ENCODE measurements at regions not wholly inside any gene's neighbourhood (a gene's known extent, or its start where the extent isn't known, plus 50 kb on each side); places are given as distances from the start of the nearest gene placed in this dataset.

DNA sequence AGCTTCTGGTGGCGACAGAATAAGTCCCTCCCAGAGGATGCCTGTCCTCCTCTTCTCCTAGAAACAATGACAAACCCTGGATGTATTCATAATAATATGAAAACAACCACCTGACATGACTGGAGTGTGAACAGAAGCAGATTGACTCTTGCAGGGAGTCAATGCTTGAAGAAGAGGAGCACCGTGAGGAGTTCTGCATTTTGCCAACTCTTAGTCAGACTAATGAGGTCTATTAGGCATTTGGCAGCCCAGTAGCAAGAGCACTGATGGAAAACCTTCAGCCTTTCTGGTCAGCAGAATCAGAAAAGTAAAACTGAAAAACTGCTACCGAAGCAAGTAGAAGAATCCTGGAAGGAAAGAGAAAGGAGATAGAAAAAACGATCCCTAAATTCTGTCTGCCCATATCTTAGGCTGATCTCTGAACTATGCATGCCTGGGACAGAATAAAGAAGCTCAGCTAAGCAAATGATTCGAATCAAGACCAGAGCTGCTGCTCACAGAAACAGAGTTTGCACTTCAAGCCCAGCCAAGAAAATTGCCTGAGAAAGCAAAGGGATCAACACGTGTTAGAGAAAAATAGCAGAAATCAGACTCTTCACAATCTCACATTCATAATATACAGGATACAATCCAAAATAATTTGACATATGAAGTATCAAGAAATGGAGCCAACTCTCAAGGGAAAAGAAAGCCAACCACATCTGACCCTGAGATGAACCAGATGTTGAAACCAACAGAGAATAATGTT is 69.5 kb upstream of the OSMR start:
- intact Hi-C loops (cut with DNase I; ENCODE audit: low total_unique reads), result no loop called here
- Histone ChIP-seq H3K4me1 (peaks cover 0 to 13% (median 1%) of the 10 kb centered on the region in 6 donors), H3K36me3 (no peaks in the 10 kb centered on the region), H3K27ac (peak overlapping the region in 2 of 8 donors; percentile 19 to 25), H3K27me3 (replicated peaks in 1 of 7) (no peaks in the 10 kb centered on the region), H3K4me3 (no peak overlapping the region), H3K9me3 (peaks cover 0 to 4% (median 0%) of the 10 kb centered on the region in 8 donors)
- no peak for DNase-seq
- TF ChIP-seq POLR2A (IDR thresholded peaks at IDR 0.05) (no peak), POLR2AphosphoS5 (IDR thresholded peaks at IDR 0.05) (no peak)
- TF ChIP-seq, protein P1, sequence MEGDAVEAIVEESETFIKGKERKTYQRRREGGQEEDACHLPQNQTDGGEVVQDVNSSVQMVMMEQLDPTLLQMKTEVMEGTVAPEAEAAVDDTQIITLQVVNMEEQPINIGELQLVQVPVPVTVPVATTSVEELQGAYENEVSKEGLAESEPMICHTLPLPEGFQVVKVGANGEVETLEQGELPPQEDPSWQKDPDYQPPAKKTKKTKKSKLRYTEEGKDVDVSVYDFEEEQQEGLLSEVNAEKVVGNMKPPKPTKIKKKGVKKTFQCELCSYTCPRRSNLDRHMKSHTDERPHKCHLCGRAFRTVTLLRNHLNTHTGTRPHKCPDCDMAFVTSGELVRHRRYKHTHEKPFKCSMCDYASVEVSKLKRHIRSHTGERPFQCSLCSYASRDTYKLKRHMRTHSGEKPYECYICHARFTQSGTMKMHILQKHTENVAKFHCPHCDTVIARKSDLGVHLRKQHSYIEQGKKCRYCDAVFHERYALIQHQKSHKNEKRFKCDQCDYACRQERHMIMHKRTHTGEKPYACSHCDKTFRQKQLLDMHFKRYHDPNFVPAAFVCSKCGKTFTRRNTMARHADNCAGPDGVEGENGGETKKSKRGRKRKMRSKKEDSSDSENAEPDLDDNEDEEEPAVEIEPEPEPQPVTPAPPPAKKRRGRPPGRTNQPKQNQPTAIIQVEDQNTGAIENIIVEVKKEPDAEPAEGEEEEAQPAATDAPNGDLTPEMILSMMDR (IDR thresholded peaks at IDR 0.05 in 8 of 11, conservative IDR thresholded peaks at IDR 0.05 in 3 of 11), result no peak
- WGBS, 5 donors, result 64 to 69% (median 69%) methylated on average over 6 of the region's 6 CpGs

DNA sequence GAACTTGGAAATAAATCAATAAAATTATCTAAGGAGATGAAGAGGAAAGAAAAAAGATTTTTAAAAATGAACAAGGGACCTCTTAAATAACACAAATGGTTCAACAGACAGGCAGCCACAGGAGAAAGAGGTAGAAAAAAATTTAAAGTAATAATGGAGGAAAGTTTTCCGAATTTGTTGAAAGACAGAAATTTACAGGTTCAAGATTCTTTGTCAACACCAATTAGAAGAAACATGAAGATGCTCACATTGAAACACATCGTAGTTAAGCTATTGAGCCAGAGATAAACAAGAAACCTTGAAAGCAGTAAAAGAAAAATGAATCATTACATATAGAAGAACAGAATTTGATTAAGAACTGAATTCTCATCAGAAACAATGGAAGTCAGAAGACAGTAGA is 68.7 kb upstream of the OSMR start:
- intact Hi-C loops (cut with DNase I; ENCODE audit: low total_unique reads), result no loop called here
- Histone ChIP-seq H3K27ac (no peak overlapping the region), H3K36me3 (no peaks in the 10 kb centered on the region), H3K4me1 (peaks cover 0 to 21% (median 5%) of the 10 kb centered on the region in 6 donors), H3K4me3 (no peak overlapping the region), H3K9me3 (peaks cover 0 to 4% (median 0%) of the 10 kb centered on the region in 8 donors), H3K27me3 (replicated peaks in 1 of 7) (no peaks in the 10 kb centered on the region)
- TF ChIP-seq POLR2A (IDR thresholded peaks at IDR 0.05) (no peak), POLR2AphosphoS5 (IDR thresholded peaks at IDR 0.05) (no peak)
- TF ChIP-seq, protein P1 (IDR thresholded peaks at IDR 0.05 in 8 of 11, conservative IDR thresholded peaks at IDR 0.05 in 3 of 11), result no peak
- DNase-seq, result no peak
- WGBS, 5 donors, result 42 to 90% (median 64%) methylated on average over 2 of the region's 2 CpGs

DNA sequence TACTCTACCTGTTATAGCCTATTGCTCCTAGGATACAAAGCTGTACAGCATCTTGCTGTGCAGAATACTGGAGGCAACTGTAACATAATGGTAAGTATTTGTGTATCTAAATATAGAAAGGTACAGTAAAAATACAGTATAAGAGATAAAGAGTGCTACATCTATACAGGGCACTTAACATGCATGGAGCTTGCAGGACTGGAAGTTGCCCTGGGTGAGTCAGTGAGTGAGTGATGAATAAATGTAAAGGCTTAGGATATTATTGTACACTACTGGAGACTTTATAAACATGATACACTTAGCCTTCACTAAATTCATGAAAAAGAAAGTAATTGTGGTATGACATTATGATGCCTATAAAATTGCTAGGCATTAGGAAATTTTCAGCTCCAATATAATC is 65.5 kb upstream of the OSMR start:
- intact Hi-C loops (cut with DNase I; ENCODE audit: low total_unique reads), result no loop called here
- Histone ChIP-seq H3K9me3 (peaks cover 0 to 2% (median 0%) of the 10 kb centered on the region in 8 donors), H3K4me1 (peaks cover 0 to 35% (median 6%) of the 10 kb centered on the region in 6 donors), H3K36me3 (no peaks in the 10 kb centered on the region), H3K27me3 (replicated peaks in 1 of 7) (no peaks in the 10 kb centered on the region), H3K27ac (no peak overlapping the region), H3K4me3 (no peak overlapping the region)
- no peak for DNase-seq
- TF ChIP-seq POLR2A (IDR thresholded peaks at IDR 0.05) (no peak), POLR2AphosphoS5 (IDR thresholded peaks at IDR 0.05) (no peak)
- TF ChIP-seq, protein P1 (IDR thresholded peaks at IDR 0.05 in 8 of 11, conservative IDR thresholded peaks at IDR 0.05 in 3 of 11), result no peak

DNA sequence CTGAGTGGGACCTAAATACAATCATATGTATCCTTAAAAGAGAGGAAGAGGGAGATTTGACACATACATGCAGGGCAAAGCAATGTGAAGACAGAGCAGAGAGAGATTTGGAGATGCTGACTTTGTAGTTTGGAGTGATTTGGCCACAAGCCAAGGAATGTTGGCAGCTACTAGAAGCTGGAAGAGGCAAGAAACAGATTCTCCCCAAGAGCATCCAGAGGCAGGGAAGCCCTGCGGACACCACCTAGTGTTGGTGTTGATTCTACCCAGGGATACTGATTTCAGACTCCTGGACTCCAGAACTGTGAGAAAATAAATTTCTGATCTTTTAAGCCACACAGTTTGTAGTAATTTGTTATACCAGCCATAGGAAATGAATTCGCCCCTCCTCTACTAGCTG is 64.9 kb upstream of the OSMR start:
- H3K36me3 ChIP-seq, result no peaks in the 10 kb centered on the region
- H3K9me3 ChIP-seq, result peaks cover 0 to 5% (median 0%) of the 10 kb centered on the region in 8 donors
- H3K4me3 ChIP-seq, result no peak overlapping the region
- peak in 1 of 3 donors; percentile 37 for TF ChIP-seq POLR2AphosphoS5 (IDR thresholded peaks at IDR 0.05)
- no peak for TF ChIP-seq POLR2A (IDR thresholded peaks at IDR 0.05)
- TF ChIP-seq, protein P1 (IDR thresholded peaks at IDR 0.05 in 8 of 11, conservative IDR thresholded peaks at IDR 0.05 in 3 of 11), result peak in 2 of 11 experiments; percentile 7 to 11
- 74 to 83% (median 78%) methylated on average over 2 of the region's 2 CpGs for WGBS, 5 donors
- no peaks in the 10 kb centered on the region for H3K27me3 ChIP-seq (replicated peaks in 1 of 7)
- H3K27ac ChIP-seq, result peak overlapping the region in 4 of 8 donors; percentile 6 to 66 (median 61)
- intact Hi-C loops (cut with DNase I; ENCODE audit: low total_unique reads), result no loop called here
- no peak for DNase-seq
- peaks cover 0 to 35% (median 6%) of the 10 kb centered on the region in 6 donors for H3K4me1 ChIP-seq

Measured in spleen (tissue), 11 donors.